Fibroblast of lung (primary cell): ENCODE measurements at regions not wholly inside any gene's neighbourhood (a gene's known extent, or its start where the extent isn't known, plus 50 kb on each side); places are given as distances from the start of the nearest gene placed in this dataset.

ENCODE experiments used
- DNase-seq, 2 donors: peaks; one replicate each; pipeline versions ENCODE4 v3.0.0 to v3.0.0-alpha.2; 2010; ENCODE audit warnings: low read depth in 2 of 2
- H2AFZ ChIP-seq: 2 replicates; pipeline ENCODE4 v1.5.1; 2012; ENCODE audit warnings: low read length, control low read depth, inconsistent platforms
- H3K27ac ChIP-seq: 2 replicates; pipeline ENCODE4 v1.5.1; 2011; ENCODE audit warnings: low read length, control low read depth; ENCODE audit not compliant: insufficient read depth
- H3K27me3 ChIP-seq: 2 replicates; pipeline ENCODE4 v1.5.1; 2011; ENCODE audit warnings: mild to moderate bottlenecking, low read length; ENCODE audit not compliant: control insufficient read depth, insufficient read depth
- H3K36me3 ChIP-seq: 2 replicates; pipeline ENCODE4 v1.5.1; 2011; ENCODE audit warnings: low read length; ENCODE audit not compliant: control insufficient read depth, insufficient read depth
- H3K4me1 ChIP-seq: 2 replicates; pipeline ENCODE4 v1.5.1; 2011; ENCODE audit warnings: low read length; ENCODE audit not compliant: control insufficient read depth, insufficient read depth; ENCODE audit errors: extremely low read depth
- H3K4me2 ChIP-seq: 2 replicates; pipeline ENCODE4 v1.5.1; 2011; ENCODE audit warnings: low read length, control low read depth; ENCODE audit not compliant: insufficient read depth; ENCODE audit errors: extremely low read depth
- H3K4me3 ChIP-seq, 4 experiments: fragments of 200-600 bp in 1 of 4; sonication (generic) in 1 of 4; replicated peaks in 1 of 4; 2 replicates each; pipeline ENCODE4 v1.5.1; 2011 to 2016; ENCODE audit warnings: low read length in 4 of 4, low read depth in 3 of 4, mild to moderate bottlenecking in 3 of 4, control low read depth in 2 of 4, inconsistent platforms in 1 of 4, mixed read lengths in 1 of 4; ENCODE audit not compliant: insufficient read depth in 1 of 4; ENCODE audit errors: control extremely low read depth in 1 of 4
- H3K79me2 ChIP-seq: 2 replicates; pipeline ENCODE4 v1.5.1; 2012; ENCODE audit warnings: mild to moderate bottlenecking, low read length, inconsistent platforms; ENCODE audit not compliant: control insufficient read depth, insufficient read depth
- H3K9ac ChIP-seq: 2 replicates; pipeline ENCODE4 v1.5.1; 2011; ENCODE audit warnings: mild to moderate bottlenecking, low read length, control low read depth; ENCODE audit not compliant: insufficient read depth
- H3K9me3 ChIP-seq: 2 replicates; pipeline ENCODE4 v1.5.1; 2012; ENCODE audit warnings: low read depth, low read length; ENCODE audit not compliant: control insufficient read depth, insufficient read depth
- H4K20me1 ChIP-seq: 2 replicates; pipeline ENCODE4 v1.5.1; 2011; ENCODE audit warnings: low read length; ENCODE audit not compliant: control insufficient read depth, insufficient read depth; ENCODE audit errors: extremely low read depth
- EZH2 ChIP-seq: IDR thresholded peaks from 2 replicates; pipeline ENCODE4 v1.5.1; 2012; ENCODE audit warnings: low read length, control low read depth, mild to moderate bottlenecking; ENCODE audit errors: missing control alignments
- TF ChIP-seq, protein P1 (sequence below), 2 donors: IDR thresholded peaks in 1 of 2; conservative IDR thresholded peaks in 1 of 2; 1 replicate in 1 of 2; 2 replicates in 1 of 2; pipeline ENCODE4 v1.5.1; 2011 to 2012; ENCODE audit warnings: low read length in 2 of 2, control low read depth in 1 of 2, inconsistent platforms in 1 of 2, low read depth in 1 of 2, mild to moderate bottlenecking in 1 of 2

DNA sequence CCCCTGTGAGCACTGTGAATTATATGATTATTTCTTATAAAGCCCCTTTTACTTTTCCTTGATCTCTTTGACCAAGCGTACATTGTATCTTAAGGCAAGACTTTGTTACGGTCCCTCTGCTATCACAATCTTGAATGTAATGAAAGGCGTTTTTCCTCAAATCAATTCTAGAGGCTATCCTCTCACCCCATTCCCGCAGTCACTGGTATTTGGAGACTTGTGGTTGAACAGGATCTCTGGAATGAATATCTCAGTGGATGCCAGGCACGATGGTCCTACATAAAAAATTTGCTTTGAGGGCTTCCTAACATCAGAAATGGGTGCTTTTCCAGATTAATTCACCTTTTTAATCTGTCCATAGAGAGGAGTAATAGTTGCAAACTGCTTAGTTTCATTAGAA is 151.4 kb upstream of the PAPPA start:
- TF ChIP-seq, protein P1, sequence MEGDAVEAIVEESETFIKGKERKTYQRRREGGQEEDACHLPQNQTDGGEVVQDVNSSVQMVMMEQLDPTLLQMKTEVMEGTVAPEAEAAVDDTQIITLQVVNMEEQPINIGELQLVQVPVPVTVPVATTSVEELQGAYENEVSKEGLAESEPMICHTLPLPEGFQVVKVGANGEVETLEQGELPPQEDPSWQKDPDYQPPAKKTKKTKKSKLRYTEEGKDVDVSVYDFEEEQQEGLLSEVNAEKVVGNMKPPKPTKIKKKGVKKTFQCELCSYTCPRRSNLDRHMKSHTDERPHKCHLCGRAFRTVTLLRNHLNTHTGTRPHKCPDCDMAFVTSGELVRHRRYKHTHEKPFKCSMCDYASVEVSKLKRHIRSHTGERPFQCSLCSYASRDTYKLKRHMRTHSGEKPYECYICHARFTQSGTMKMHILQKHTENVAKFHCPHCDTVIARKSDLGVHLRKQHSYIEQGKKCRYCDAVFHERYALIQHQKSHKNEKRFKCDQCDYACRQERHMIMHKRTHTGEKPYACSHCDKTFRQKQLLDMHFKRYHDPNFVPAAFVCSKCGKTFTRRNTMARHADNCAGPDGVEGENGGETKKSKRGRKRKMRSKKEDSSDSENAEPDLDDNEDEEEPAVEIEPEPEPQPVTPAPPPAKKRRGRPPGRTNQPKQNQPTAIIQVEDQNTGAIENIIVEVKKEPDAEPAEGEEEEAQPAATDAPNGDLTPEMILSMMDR (conservative IDR thresholded peaks at IDR 0.05 in 1 of 2, IDR thresholded peaks at IDR 0.05 in 1 of 2; ENCODE audit: low read depth in 1 of 2, low read length in 2 of 2), result no peak
- no peak for TF ChIP-seq EZH2
- H3K27me3 ChIP-seq, result no peaks in the 10 kb centered on the region
- no peaks in the 10 kb centered on the region for H4K20me1 ChIP-seq
- H3K9ac ChIP-seq, result no peak overlapping the region
- H3K4me3 ChIP-seq, result no peak overlapping the region
- peak in 1 of 2 donors; percentile 54 for DNase-seq
- H2AFZ ChIP-seq, result no peak overlapping the region
- no peaks in the 10 kb centered on the region for H3K9me3 ChIP-seq
- no peaks in the 10 kb centered on the region for H3K36me3 ChIP-seq
- no peaks in the 10 kb centered on the region for H3K79me2 ChIP-seq
- peaks cover 7% of the 10 kb centered on the region for H3K4me1 ChIP-seq
- H3K27ac ChIP-seq, result no peak overlapping the region
- peak overlapping the region; percentile 2 for H3K4me2 ChIP-seq

DNA sequence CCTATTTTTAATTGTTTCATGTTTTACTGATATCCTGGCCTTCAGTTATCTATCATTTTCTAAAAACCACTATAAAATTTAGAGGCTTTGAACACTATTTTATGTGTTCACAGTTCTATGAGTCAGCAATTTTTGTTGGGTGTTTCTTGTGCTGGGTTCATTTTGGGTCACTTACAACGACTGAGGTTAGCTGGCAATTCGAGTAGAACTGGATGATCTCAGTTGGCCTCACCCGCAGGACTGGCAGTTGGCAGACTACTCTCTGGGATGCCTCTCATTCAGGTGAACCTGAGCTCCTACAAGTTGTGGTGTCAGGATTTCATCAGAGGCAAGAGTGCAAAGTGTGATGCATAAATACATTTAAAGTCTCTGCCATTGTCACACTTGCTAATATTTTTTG is 151.0 kb upstream of the PAPPA start:
- Histone ChIP-seq H3K27ac (no peak overlapping the region), H2AFZ (no peak overlapping the region), H3K36me3 (no peaks in the 10 kb centered on the region), H3K4me1 (peaks cover 5% of the 10 kb centered on the region), H4K20me1 (no peaks in the 10 kb centered on the region), H3K4me2 (no peak overlapping the region), H3K27me3 (no peaks in the 10 kb centered on the region), H3K79me2 (no peaks in the 10 kb centered on the region), H3K9me3 (no peaks in the 10 kb centered on the region), H3K9ac (no peak overlapping the region), H3K4me3 (no peak overlapping the region)
- DNase-seq, result peak; percentile 61 to 62
- TF ChIP-seq, protein P1 (conservative IDR thresholded peaks at IDR 0.05 in 1 of 2, IDR thresholded peaks at IDR 0.05 in 1 of 2; ENCODE audit: low read depth in 1 of 2, low read length in 2 of 2), result no peak
- no peak for TF ChIP-seq EZH2

GRCh38 chr9:116003397-116003796 is 150.2 kb upstream of the PAPPA start:
- H3K9ac ChIP-seq, result no peak overlapping the region
- no peak for TF ChIP-seq EZH2
- TF ChIP-seq, protein P1 (conservative IDR thresholded peaks at IDR 0.05 in 1 of 2, IDR thresholded peaks at IDR 0.05 in 1 of 2; ENCODE audit: low read depth in 1 of 2, low read length in 2 of 2), result no peak
- no peak overlapping the region for H2AFZ ChIP-seq
- H3K27ac ChIP-seq, result no peak overlapping the region
- no peaks in the 10 kb centered on the region for H3K9me3 ChIP-seq
- H4K20me1 ChIP-seq, result no peaks in the 10 kb centered on the region
- no peak overlapping the region for H3K4me2 ChIP-seq
- H3K4me3 ChIP-seq, result no peak overlapping the region
- DNase-seq, result no peak
- H3K4me1 ChIP-seq, result no peaks in the 10 kb centered on the region
- no peaks in the 10 kb centered on the region for H3K36me3 ChIP-seq
- no peaks in the 10 kb centered on the region for H3K27me3 ChIP-seq
- no peaks in the 10 kb centered on the region for H3K79me2 ChIP-seq
